Dermis blood vessel endothelial cell (primary cell): ENCODE measurements at regions not wholly inside any gene's neighbourhood (a gene's known extent, or its start where the extent isn't known, plus 50 kb on each side); places are given as distances from the start of the nearest gene placed in this dataset.

ENCODE experiments used
- DNase-seq: peaks from one replicate; pipeline ENCODE4 v3.0.0; 2010

DNA sequence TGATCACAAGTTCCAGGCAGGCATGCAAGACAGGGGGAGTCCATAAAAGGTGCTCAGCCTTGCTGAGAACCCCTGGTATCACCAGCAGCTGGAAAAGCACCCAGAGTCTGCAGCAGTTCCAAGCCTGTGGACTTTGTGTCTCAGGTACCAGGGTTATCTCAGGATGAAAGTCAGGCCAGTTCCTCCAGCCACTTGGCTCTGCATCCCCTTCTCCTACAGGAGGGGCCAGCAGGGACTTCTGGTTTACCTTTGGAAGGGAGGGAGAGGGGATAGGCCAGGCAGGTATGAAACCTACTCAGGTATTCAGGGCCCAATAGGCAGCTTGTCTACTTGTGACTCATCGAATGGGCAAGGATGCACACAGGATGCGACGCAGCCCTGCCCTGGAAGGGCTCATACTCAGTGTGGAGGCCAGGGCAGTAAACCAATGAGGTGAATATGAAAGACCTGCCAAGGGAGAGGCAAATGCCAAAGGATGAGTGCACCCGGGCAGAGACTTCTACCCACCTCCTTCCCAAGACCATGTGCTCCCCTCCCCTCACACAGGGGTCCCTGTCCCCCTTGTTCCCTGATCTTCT lies 148.2 kb downstream of the SLC38A6 start:
- no peak for DNase-seq

- DNase-seq: no peak
These were observed 147.5 kb downstream of the SLC38A6 start for GRCh38 chr14:61128382-61129167.

DNA sequence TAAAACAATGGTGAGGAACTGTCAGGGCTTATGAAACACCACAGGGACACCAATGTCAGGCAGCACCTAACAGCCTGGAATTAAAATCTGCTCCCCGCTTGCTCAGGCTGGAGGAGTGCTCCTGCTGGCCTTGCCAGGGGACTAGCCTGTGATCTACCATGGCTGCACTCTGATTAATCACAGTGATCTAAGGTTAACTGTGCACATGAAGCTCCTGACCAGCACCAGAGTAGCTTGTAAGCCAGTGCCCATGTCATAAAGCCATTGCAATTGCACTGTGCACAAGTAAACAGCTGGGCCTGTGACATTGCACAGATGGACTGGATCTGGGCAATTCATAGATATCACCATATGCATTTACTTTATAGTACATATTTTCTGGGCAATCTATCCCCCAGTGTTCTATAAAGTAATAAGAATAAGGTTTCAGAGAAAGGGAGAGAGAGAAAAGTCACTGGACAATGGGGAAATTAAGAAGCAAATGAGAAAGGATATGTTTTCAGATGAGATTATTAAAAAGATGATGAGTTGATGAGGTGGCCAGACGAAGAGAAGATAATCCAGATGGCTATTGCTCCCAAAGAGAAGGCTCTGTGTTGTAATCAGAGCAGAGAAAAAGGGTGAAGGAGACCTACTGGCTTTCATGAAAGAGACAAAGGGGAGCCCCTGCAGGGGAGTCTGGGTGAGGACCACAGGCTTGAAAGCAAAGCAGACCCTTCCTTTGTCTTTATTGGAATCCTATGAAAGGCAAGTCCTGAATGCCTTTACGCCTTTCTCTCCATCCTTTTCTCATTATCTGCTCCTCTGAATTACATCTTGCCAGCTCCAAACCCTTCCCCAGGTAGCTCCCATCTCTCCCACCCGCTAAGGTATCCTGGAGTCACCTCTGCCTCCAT lies 145.8 kb downstream of the SLC38A6 start:
- no peak for DNase-seq

DNA sequence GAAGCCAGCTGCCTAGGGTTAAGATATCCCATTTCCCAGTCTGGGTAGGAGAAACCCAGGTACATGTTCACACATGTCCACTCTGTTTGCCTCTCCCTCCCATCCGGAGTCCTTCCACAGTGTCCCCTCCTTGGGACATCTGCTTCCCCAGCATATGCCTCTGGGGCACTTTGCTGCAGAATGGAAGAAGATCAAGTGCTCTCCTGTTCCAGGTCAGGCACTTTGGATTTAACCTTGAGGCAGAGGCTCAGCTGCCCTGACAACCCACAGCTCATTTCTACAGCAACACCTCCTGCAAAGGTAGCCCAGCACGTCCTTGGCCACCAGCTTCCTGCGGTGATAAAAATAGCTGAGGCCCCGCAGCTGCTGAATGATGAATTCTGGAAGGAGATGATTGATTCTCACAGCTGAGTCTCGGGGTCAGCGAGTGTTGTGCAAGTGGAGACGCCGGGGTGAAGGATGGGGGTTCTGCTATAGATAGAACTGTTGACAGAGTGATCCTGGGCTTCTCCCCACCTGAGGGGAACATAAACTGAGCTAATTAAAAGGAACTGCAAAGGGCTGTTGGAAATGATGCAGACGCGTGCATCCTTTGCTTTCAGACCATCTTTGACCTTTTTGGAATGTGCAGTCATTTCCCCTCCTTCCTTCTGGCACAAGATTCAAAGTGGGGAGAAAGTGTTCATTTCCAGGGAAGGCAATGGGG lies 145.0 kb downstream of the SLC38A6 start:
- peak; percentile 92 for DNase-seq

- no peak for DNase-seq
These were observed 144.2 kb downstream of the SLC38A6 start for GRCh38 chr14:61125041-61125866.

DNA sequence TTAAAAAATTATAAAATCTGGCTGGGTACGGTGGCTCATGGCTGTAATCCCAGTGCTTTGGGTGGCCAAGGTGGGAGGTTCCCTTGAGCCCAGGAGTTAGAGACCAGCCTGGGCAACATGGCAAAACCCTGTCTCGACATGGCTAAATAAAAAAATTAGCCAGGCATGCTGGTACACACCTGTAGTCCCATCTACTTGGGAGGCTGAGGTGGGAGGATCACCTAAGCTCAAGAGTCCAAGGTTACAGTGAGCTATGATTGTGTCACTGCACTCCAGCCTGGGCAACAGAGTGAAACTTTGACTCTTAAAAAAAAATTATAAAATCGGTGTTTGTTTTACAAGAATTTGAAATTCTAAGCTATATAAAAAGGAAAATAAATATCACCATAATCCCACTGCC lies 141.8 kb downstream of the SLC38A6 start:
- DNase-seq: no peak

DNA sequence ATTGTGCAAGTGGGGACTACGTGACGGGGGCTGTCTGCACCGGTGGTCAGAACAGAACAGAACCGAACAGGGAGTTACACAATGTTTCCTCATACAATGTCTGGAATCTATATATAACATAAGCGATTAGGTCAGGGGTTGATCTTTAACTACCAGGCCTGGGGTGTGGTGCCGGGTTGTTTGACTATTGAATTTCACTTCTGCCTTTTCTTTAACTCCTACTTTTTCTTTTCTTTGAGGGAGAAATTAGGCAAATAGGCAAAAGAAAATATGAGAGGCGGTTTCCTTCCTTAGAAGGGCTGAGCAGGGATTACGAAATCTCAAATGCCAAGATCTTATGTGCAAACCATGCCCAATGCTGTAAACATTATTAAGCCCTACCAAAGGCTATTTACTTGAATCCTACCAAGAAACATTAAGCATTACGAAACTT lies 140.3 kb downstream of the SLC38A6 start:
- DNase-seq: no peak

DNA sequence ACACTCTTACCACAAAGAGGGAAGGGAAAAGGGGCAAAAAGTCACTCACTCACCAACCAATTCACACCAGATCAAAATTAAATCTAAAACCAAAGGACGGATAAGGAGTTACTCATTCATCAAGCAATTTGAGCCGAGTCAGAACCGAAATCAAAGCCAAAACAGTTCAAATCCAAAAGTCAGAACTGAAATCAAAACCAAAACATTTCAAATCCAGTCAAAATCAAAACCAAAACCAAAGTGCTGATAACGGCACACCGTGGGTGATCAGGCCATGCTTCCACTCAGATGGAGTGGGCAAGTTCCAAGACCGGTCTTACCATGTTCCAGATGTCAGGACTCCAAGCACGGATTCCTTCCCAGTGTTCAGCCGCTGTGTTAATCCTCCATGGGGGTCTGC lies 139.5 kb downstream of the SLC38A6 start:
- DNase-seq: no peak

GRCh38 chr14:61119006-61119405 lies 138.0 kb downstream of the SLC38A6 start:
- DNase-seq: no peak

- no peak for DNase-seq
These were observed 135.3 kb downstream of the SLC38A6 start for GRCh38 chr14:61116369-61116768.

- DNase-seq: no peak
These were observed 132.6 kb downstream of the SLC38A6 start for GRCh38 chr14:61113561-61114225.

DNA sequence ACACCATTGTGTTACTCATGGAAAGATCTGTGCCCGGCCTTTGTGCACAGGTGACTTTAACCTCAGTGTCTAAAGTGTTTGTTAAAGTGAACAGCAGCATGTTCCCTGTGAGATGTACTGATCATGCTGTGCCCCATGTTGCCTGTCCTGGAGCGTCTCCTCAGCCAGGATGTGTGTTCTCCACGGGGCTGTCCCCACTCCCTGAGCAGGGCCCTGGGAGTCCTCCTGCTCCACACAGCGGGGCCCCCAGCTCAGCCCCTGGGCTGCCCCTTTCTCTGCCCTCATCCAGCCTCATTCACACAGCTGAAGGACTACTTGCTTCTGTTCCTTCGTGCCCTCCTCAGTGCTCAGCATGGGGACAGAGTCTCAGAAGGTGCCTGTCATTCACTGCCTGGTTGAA lies 131.5 kb downstream of the SLC38A6 start:
- no peak for DNase-seq

GRCh38 chr14:61111731-61112130 lies 130.7 kb downstream of the SLC38A6 start:
- DNase-seq: no peak

DNA sequence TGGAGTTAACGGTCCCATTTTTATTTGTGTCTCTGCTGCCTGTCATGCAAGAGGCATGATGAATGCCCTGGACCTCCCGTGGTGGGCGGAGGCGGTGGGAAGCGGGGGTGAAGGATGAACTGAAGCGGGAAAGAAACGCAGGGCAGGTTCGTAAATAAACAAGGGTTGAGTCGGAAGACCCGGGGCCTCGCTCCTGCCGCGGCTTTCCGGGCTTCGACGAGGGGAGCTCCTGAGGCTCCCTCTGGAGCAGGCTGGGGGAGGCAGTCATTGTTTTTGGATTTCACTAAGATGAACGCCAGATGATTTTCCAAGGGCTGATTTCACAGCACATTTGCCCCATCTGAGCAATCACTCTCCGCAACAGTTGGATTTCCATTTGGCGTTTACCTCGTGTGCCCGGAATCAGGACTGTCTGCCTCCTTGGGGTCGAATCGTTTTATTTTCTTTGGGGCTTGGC lies 130.2 kb downstream of the SLC38A6 start:
- DNase-seq: no peak

DNA sequence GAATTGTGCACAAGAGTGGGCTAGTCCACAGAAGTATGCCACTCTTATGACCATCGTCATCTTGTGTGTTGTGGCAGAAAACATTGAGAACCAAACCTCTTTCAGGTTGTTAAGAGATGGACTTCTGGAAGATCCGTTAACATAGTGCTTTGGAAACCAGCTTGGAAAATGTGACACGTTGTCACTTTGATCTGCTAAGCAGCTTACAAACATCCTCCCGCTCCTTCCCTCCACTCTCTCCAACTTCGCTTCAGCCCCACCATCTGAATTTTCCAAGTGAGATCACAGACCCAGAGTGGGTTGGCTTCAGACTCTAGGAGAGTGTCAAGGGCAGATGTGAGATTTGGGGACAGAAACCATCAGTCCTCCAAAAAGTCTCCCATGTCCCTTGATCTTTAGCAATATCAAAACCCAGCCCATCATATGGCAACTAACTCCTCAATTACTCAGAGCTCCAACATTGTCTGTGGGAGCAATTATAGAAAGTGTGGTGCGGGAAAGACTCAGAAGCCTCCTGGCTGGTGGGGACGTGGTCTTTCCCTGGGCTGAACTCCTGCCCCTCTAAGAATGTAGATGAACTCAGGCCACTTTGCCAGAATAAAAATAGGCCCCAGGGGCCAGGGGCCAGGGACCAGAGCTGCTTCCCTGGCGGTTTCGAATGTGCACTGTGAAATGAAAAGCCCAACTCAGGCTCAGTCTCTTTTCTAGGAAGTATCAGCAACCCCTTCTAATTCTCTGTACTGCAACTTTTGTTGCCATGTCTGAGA lies 129.5 kb downstream of the SLC38A6 start:
- DNase-seq: no peak

- no peak for DNase-seq
These were observed 128.2 kb downstream of the SLC38A6 start for GRCh38 chr14:61109288-61109687.

GRCh38 chr14:61108496-61109141 lies 127.6 kb downstream of the SLC38A6 start:
- no peak for DNase-seq

DNA sequence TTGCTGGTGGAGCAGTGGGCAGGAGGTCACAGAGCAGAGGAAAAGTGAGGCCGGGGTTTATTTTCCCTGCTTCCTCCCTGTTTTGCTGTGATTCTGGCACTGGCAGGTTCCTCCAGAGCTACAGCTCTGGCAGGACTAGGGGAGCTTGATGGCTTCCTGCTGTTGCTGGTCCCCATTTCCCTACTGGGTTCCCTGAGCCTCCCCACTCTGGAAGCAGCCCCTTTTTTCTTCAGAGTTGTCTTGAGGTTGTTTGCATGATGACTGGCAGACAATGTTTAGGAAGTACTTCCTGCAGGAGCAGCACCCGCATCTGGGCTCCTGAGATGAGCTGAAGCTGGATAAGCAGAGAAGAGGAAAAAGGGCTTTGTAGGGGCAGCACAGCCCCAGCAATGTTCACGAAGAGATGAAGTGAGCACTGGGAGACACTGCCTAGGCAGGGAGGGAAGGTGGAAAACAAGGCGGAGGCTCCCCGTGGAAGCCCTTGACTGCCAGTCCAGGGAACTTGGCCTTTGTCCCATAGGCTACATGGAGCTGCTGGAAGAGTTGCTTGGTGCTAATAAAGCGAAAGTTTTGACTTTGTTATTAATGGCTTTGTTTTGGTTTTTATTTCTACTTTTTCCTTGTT lies 126.9 kb downstream of the SLC38A6 start:
- DNase-seq: no peak

DNA sequence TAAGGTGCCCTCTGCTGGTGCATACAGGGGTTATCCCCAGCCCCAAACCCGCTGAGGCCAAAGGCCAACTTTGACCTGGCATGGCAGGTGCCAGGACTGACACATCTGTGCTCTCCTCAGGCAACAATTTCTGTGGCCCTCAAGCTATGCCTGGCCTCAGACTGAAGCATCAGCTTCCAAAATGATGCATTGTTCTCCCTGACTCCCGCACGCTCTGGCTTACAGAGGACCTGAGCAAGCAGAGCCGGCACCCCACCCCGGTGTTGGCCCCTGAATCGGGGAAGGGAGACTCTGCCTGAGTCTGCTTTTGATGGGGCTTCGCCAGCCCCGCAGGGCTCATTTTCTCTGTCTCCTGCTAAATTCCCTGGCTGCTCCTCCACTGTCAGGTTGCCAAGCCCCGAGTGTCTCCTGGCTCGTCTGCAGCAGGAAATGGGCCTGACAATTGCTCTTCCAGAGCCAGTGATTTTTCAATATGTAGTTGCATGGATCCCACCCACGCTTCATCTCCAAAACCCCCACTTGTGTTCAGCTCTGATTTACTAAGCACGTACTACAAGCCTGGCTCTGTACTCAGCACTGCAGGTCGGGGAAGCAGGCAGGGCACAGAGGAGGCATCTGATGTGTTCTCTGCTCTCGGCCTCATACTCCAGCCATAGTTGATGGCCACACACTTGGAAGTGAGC lies 126.1 kb downstream of the SLC38A6 start:
- DNase-seq: peak; percentile 28
